BE2C (cell line): ENCODE measurements at regions not wholly inside any gene's neighbourhood (a gene's known extent, or its start where the extent isn't known, plus 50 kb on each side); places are given as distances from the start of the nearest gene placed in this dataset.

Source experiments
- DNase-seq: peaks from one replicate; pipeline ENCODE4 v3.0.0-alpha.2; 2020
- H3K27me3 ChIP-seq: fragments of 250-450 bp; sonication (Bioruptor Pico); 2 replicates; pipeline ENCODE4 v1.5.1; 2020; ENCODE audit warnings: mild to moderate bottlenecking
- H3K36me3 ChIP-seq: fragments of 250-450 bp; sonication (Bioruptor Pico); 2 replicates; pipeline ENCODE4 v1.5.1; 2020; ENCODE audit warnings: mild to moderate bottlenecking
- H3K4me1 ChIP-seq: fragments of 250-450 bp; sonication (Bioruptor Pico); 2 replicates; pipeline ENCODE4 v1.5.1; 2020
- H3K4me3 ChIP-seq: 2 replicates; pipeline ENCODE4 v1.5.1; 2011; ENCODE audit warnings: low read depth, low read length
- H3K9me3 ChIP-seq: fragments of 250-450 bp; sonication (Bioruptor Pico); 2 replicates; pipeline ENCODE4 v1.5.1; 2020
- TF ChIP-seq, protein P1 (sequence below): IDR thresholded peaks from 2 replicates; pipeline ENCODE4 v1.5.1; 2012; ENCODE audit warnings: mild to moderate bottlenecking, low read depth, low read length

DNA sequence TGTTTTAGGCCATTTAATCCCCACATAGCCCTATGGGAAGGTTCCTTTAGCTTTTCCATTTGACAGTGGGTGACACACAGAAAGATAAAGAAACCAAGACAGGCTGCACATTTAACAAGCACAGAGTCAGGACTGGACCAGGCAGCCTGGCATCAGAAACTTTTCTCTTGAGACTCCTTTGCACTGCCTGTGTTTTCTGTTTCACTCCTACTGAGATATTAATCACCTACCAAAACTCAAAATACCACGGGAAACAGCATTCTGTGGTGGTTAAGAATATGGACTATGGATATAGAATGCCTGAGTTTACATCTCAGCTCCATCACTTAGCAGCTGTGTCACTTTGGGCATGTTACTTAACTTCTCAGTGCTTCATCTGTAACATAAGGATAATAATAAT, 73.3 kb downstream of the CTAGE1 start:
- no peak for DNase-seq
- TF ChIP-seq, protein P1, sequence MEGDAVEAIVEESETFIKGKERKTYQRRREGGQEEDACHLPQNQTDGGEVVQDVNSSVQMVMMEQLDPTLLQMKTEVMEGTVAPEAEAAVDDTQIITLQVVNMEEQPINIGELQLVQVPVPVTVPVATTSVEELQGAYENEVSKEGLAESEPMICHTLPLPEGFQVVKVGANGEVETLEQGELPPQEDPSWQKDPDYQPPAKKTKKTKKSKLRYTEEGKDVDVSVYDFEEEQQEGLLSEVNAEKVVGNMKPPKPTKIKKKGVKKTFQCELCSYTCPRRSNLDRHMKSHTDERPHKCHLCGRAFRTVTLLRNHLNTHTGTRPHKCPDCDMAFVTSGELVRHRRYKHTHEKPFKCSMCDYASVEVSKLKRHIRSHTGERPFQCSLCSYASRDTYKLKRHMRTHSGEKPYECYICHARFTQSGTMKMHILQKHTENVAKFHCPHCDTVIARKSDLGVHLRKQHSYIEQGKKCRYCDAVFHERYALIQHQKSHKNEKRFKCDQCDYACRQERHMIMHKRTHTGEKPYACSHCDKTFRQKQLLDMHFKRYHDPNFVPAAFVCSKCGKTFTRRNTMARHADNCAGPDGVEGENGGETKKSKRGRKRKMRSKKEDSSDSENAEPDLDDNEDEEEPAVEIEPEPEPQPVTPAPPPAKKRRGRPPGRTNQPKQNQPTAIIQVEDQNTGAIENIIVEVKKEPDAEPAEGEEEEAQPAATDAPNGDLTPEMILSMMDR, result no peak
- Histone ChIP-seq H3K4me1 (peaks cover 17% of the 10 kb centered on the region), H3K36me3 (no peaks in the 10 kb centered on the region), H3K9me3 (no peaks in the 10 kb centered on the region), H3K4me3 (no peak overlapping the region), H3K27me3 (no peaks in the 10 kb centered on the region)

DNA sequence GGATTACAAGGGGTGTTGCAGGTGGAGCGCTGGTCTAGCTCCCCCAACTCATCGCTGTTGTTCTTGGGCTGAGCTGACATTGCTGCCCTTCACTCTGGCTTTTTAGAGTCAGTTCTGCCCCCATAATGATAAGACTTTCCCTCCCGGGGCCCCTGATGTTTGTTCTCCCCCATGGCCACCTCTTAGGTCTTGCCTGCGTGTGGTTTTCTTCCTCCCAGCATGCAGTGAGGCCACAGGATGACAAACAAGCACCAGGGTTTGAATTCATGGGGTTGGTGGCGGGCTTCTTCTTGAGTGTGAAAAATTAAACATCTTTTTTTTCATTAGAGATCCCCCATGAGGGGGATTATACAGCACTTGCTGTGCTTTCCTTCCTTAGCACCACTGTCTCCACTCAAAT, 74.1 kb downstream of the CTAGE1 start:
- Histone ChIP-seq H3K4me1 (peaks cover 17% of the 10 kb centered on the region), H3K27me3 (no peaks in the 10 kb centered on the region), H3K4me3 (no peak overlapping the region), H3K9me3 (no peaks in the 10 kb centered on the region), H3K36me3 (no peaks in the 10 kb centered on the region)
- DNase-seq, result no peak
- TF ChIP-seq, protein P1, result no peak

GRCh38 chr18:22342625-22343024, 75.1 kb downstream of the CTAGE1 start:
- TF ChIP-seq, protein P1, result no peak
- peak; percentile 83 for DNase-seq
- no peaks in the 10 kb centered on the region for H3K27me3 ChIP-seq

DNA sequence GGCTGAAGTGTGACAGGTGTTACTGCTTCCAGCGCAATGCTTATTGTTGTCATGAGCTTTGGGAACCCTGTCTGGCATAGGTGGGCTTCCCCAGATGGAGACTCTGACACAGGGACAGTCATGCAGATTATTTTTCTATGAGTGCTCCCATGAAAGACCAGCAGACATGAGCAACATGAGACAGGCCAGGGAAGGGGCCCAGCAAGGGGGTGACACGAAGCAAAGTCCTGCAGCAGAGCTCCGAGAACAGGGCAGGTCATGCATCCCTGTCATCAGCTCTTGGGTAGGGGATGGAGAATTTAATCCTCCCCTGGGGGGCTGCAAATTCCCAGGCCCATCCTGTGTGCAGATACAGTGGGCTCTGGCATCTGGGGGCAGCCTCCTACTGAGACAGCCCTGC, 77.4 kb downstream of the CTAGE1 start:
- H3K9me3 ChIP-seq, result no peaks in the 10 kb centered on the region
- no peak overlapping the region for H3K4me3 ChIP-seq
- no peak for DNase-seq
- peaks cover 17% of the 10 kb centered on the region for H3K4me1 ChIP-seq
- no peaks in the 10 kb centered on the region for H3K27me3 ChIP-seq
- H3K36me3 ChIP-seq, result no peaks in the 10 kb centered on the region
- TF ChIP-seq, protein P1, result no peak

More at GRCh38 chr18:22342625-22343024, 75.1 kb downstream of the CTAGE1 start:
- peak overlapping the region; percentile 35 for H3K4me3 ChIP-seq
- H3K36me3 ChIP-seq, result no peaks in the 10 kb centered on the region
- peaks cover 17% of the 10 kb centered on the region for H3K4me1 ChIP-seq
- H3K9me3 ChIP-seq, result no peaks in the 10 kb centered on the region

- Histone ChIP-seq H3K27me3 (no peaks in the 10 kb centered on the region), H3K36me3 (no peaks in the 10 kb centered on the region)
Measured at GRCh38 chr18:22339913-22340312, 77.8 kb downstream of the CTAGE1 start.

DNA sequence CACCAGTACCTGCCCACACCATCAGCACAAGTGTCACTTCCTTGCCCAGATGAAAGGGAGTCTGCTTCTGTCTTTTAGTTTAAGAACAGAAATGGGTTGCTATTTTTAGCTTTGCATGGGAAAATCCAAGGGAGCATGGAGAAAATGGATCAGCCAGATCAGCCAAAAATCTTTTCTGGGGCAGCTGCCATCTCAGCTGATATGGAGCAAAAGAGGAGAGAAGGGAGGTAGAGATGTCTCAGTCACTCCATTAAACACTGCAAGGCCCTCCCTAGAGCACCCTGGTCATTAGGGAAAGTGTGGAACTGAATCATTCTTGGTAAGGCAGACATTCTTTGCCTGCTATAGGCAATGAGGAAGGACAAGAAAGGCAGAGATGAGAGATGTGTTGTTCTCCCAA, 79.9 kb downstream of the CTAGE1 start:
- H3K27me3 ChIP-seq, result no peaks in the 10 kb centered on the region
- DNase-seq, result no peak
- no peak overlapping the region for H3K4me3 ChIP-seq
- TF ChIP-seq, protein P1, result no peak
- H3K9me3 ChIP-seq, result no peaks in the 10 kb centered on the region
- no peaks in the 10 kb centered on the region for H3K36me3 ChIP-seq
- H3K4me1 ChIP-seq, result peaks cover 3% of the 10 kb centered on the region; the same call in 1 of the 2 replicates

More at GRCh38 chr18:22339913-22340312, 77.8 kb downstream of the CTAGE1 start:
- Histone ChIP-seq H3K4me1 (peaks cover 17% of the 10 kb centered on the region), H3K4me3 (no peak overlapping the region), H3K9me3 (no peaks in the 10 kb centered on the region)
- TF ChIP-seq, protein P1, result no peak
- DNase-seq, result no peak
